Activated CD4-positive, alpha-beta memory T cell treated with anti-CD3 and anti-CD28 coated beads, Interleukin-2, amount 10 ng/mL, durations not matched to agents 7 days and 5 days (primary cell): ENCODE measurements at regions not wholly inside any gene's neighbourhood (a gene's known extent, or its start where the extent isn't known, plus 50 kb on each side); places are given as distances from the start of the nearest gene placed in this dataset.
A peak's percentile ranks its signal among the peaks of the same experiment; 100 is the strongest.

ENCODE experiments used
- CTCF ChIA-PET: fragments of 350-600 bp; sonication (Branson Sonifier 250); formaldehyde crosslinking; loops from one replicate; lab custom pipeline; 2021; ENCODE audit warnings: antibody characterized with exemption, inconsistent platforms; lab: Charles Lee
- POLR2A ChIA-PET: fragments of 350-600 bp; sonication (Branson Sonifier 250); formaldehyde crosslinking; loops from one replicate; lab custom pipeline; 2021; ENCODE audit warnings: antibody characterized with exemption; lab: Charles Lee
- DNase-seq: peaks from one replicate; pipeline ENCODE4 v3.0.0-alpha.2; 2020
- H3K27ac Mint-ChIP-seq: one replicate; pipeline ENCODE4 v1.8.0; 2021; ENCODE audit warnings: mild to moderate bottlenecking, mixed read lengths
- H3K27me3 Mint-ChIP-seq: one replicate; pipeline ENCODE4 v1.8.0; 2021; ENCODE audit warnings: mixed read lengths
- H3K36me3 Mint-ChIP-seq: one replicate; pipeline ENCODE4 v1.8.0; 2021; ENCODE audit warnings: low read depth, mixed read lengths
- H3K4me1 Mint-ChIP-seq: one replicate; pipeline ENCODE4 v1.8.0; 2021; ENCODE audit warnings: mixed read lengths
- H3K4me3 Mint-ChIP-seq: one replicate; pipeline ENCODE4 v1.8.0; 2021; ENCODE audit warnings: mild to moderate bottlenecking, mixed read lengths
- H3K9me3 Mint-ChIP-seq: one replicate; pipeline ENCODE4 v1.8.0; 2021; ENCODE audit warnings: mixed read lengths

DNA sequence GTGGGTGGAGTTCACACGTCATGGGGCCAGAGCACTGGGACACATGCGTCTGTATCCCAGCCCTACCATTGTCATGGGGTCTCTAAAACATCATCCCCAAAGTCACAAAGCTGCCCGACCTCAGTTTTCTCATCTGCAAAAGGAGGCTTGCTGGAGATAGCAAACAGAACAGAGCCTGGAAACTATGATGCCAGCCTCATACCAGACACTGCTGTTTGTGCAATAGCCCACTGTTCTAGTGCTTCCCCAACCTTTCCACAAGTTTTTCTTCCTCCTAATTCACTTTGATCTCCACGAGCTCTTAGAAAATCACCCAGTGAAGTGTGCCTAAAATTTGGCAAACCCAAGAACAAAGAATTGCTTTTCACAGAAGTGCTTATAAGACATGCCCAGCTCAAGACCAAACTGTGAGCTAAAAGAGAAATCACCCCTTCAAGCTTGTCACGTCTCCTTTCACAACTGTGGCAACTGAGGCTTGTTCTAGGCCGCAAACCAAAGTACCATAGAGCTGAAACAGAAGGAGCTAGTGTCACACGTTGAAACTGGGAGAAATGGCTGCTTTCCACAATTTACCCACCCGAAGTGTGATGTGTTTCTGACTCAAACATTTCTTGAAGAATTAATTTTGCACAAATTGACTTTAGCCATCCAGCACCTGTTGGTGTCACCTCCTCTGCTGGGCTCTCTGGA lies 162.7 kb upstream of the ID2 start:
- Mint-ChIP-seq H3K4me1 (peaks cover 81% of the 10 kb centered on the region), H3K27me3 (no peaks in the 10 kb centered on the region), H3K9me3 (peaks cover 8% of the 10 kb centered on the region), H3K27ac (peak overlapping the region; percentile 41), H3K36me3 (peaks cover 16% of the 10 kb centered on the region), H3K4me3 (no peak overlapping the region)
- POLR2A ChIA-PET = interaction anchor here (1.2 to 8.1 kb wide), 5 partner anchors 19 to 793 kb away, joined by 3 to 46 read pairs (median 6); no protein-coding TSS in a partner anchor
- CTCF ChIA-PET = interaction anchor here (1.2 to 2.7 kb wide), 2 partner anchors 25 to 166 kb away, joined by 3 to 9 read pairs; no protein-coding TSS in a partner anchor
- DNase-seq = no peak

DNA sequence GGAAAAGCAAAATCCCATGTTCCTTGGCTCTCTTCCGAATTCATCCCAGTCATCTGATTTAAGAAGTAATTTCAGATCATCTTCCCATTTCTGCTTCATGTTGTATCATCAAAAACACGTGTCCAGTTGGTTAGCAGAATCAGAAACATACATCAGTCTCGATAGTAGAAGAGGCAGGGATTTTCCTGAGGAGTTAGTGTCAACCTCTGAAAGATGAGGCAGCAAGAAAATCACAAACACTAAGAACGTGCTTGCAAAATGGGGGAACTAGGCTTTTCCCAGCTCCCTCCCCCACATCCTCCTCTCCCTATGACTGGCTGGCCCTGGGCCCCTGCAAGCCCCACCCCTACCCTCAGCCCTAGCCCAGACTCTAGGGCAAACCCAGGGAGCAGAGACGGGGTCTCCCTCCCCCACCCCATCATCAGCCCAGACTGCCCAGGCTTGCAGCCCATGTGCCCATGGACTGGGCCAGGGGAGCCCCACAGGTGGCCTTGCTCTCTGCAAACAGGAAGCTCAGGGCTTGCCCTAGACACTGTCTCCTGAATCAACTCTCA lies 161.0 kb upstream of the ID2 start:
- Mint-ChIP-seq H3K27ac (peak overlapping the region; percentile 8), H3K27me3 (no peaks in the 10 kb centered on the region), H3K9me3 (peaks cover 2% of the 10 kb centered on the region), H3K36me3 (peaks cover 9% of the 10 kb centered on the region), H3K4me3 (no peak overlapping the region), H3K4me1 (peaks cover 81% of the 10 kb centered on the region)
- DNase-seq = no peak
- CTCF ChIA-PET = interaction anchor here (1.3 to 3.0 kb wide), 4 partner anchors 23 to 161 kb away, joined by 3 to 9 read pairs (median 8); partner anchors contain the start of gene ID2
- POLR2A ChIA-PET = interaction anchor here (1.1 to 8.1 kb wide), 6 partner anchors 17 to 164 kb away, joined by 3 to 46 read pairs (median 10); partner anchors contain the start of gene ID2

GRCh38 chr2:8522687-8523086 lies 159.2 kb upstream of the ID2 start:
- Mint-ChIP-seq H3K4me1 (peaks cover 81% of the 10 kb centered on the region), H3K27me3 (no peaks in the 10 kb centered on the region), H3K27ac (peak overlapping the region; percentile 92), H3K9me3 (peaks cover 2% of the 10 kb centered on the region), H3K36me3 (peaks cover 9% of the 10 kb centered on the region), H3K4me3 (peak overlapping the region; percentile 13)
- POLR2A ChIA-PET = interaction anchor here (0.9 to 8.1 kb wide), 10 partner anchors 8 to 797 kb away, joined by 3 to 46 read pairs (median 8); partner anchors contain the start of gene ID2
- CTCF ChIA-PET = interaction anchor here (1.2 to 3.0 kb wide), 5 partner anchors 10 to 159 kb away, joined by 3 to 9 read pairs (median 8); partner anchors contain the start of gene ID2
- peak; percentile 52 for DNase-seq

GRCh38 chr2:8524388-8524787 lies 157.5 kb upstream of the ID2 start:
- Mint-ChIP-seq H3K36me3 (peaks cover 9% of the 10 kb centered on the region), H3K4me1 (peaks cover 72% of the 10 kb centered on the region), H3K9me3 (peaks cover 2% of the 10 kb centered on the region), H3K27ac (peak overlapping the region; percentile 19), H3K4me3 (no peak overlapping the region), H3K27me3 (peaks cover 3% of the 10 kb centered on the region)
- POLR2A ChIA-PET = interaction anchor here (3.7 to 8.1 kb wide), 3 partner anchors 10 to 157 kb away, joined by 22 to 46 read pairs (median 24); partner anchors contain the start of gene ID2
- DNase-seq = no peak
- CTCF ChIA-PET = no interaction called here

DNA sequence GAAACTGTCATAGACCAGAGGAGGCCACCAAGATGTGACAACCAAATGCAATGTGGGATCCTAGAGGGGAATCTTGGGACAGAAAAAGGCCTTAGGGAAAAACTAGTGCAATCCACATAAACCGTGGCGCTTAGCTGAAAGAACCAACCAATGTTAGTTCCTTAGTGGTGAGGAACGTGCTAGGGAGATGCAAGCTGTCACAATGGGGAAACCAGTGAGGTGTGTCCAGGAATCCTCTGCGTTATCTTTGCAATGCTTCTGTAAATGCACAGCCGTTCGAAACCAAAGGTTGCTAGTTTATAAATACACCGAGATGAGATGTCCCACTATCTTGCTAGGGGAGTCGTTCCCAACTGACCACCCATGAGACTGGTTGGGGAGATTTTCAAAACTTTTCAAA lies 157.0 kb upstream of the ID2 start:
- peaks cover 4% of the 10 kb centered on the region for H3K9me3 Mint-ChIP-seq
- ChIA-PET POLR2A (interaction anchor here (3.7 to 8.1 kb wide), 2 partner anchors 11 to 13 kb away, joined by 22 to 46 read pairs; no protein-coding TSS in a partner anchor), CTCF (no interaction called here)
- H3K4me3 Mint-ChIP-seq = no peak overlapping the region
- H3K36me3 Mint-ChIP-seq = peaks cover 12% of the 10 kb centered on the region
- no peak for DNase-seq
- no peak overlapping the region for H3K27ac Mint-ChIP-seq
- H3K27me3 Mint-ChIP-seq = peaks cover 3% of the 10 kb centered on the region
- H3K4me1 Mint-ChIP-seq = peaks cover 68% of the 10 kb centered on the region

DNA sequence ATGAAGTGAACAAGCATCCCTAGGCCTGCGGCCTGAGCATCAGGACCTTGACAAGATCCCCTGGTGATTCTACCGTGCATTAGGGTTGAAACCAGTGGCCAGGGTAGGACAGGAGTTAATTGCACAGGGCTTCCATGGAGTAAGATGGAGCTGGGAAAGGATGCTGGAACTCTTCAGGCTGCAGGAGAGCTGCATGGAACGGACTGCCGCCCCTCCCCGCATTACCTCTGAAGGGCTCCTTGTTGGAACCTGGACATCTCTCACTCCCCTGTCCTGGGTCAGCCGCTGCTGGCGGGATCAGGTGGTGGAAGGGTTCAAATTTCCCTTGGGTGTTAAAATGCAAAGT lies 156.6 kb upstream of the ID2 start:
- H3K4me1 Mint-ChIP-seq = peaks cover 64% of the 10 kb centered on the region
- H3K36me3 Mint-ChIP-seq = peaks cover 15% of the 10 kb centered on the region

GRCh38 chr2:8525582-8526402 lies 156.1 kb upstream of the ID2 start:
- CTCF ChIA-PET = interaction anchor here (1.2 kb wide), 1 partner anchor 14 kb away, joined by 4 read pairs; no protein-coding TSS in a partner anchor

More for the DNA sequence above, 156.6 kb upstream of the ID2 start:
- peaks cover 7% of the 10 kb centered on the region for H3K9me3 Mint-ChIP-seq
- H3K27ac Mint-ChIP-seq = no peak overlapping the region
- H3K27me3 Mint-ChIP-seq = peaks cover 3% of the 10 kb centered on the region
- no peak overlapping the region for H3K4me3 Mint-ChIP-seq
- ChIA-PET POLR2A (interaction anchor here (0.7 to 8.1 kb wide), 4 partner anchors 11 to 44 kb away, joined by 3 to 46 read pairs (median 12); no protein-coding TSS in a partner anchor), CTCF (interaction anchor here (1.2 kb wide), 1 partner anchor 15 kb away, joined by 4 read pairs; no protein-coding TSS in a partner anchor)
- no peak for DNase-seq

DNA sequence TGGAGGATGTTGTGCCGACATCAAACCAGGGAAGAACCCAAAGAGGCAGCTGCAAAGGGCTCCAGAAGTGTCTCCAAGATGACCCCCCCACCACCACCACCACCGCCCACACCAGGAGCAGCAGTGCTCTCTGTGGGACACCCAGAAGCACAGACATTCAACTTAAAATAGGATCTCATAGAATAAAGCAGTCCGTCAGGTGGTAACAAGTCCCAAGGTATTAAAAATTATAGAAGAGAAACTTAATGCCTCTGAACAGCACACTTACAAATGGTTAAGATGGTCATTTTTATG lies 155.5 kb upstream of the ID2 start:
- CTCF ChIA-PET = interaction anchor here (1.2 kb wide), 1 partner anchor 14 kb away, joined by 4 read pairs; no protein-coding TSS in a partner anchor
- H3K4me3 Mint-ChIP-seq = no peak overlapping the region
- H3K36me3 Mint-ChIP-seq = peaks cover 17% of the 10 kb centered on the region
- no peak overlapping the region for H3K27ac Mint-ChIP-seq
- POLR2A ChIA-PET = interaction anchor here (1.2 kb wide), 1 partner anchor 45 kb away, joined by 3 read pairs; no protein-coding TSS in a partner anchor
- peaks cover 3% of the 10 kb centered on the region for H3K27me3 Mint-ChIP-seq
- peaks cover 53% of the 10 kb centered on the region for H3K4me1 Mint-ChIP-seq
- no peak for DNase-seq
- peaks cover 15% of the 10 kb centered on the region for H3K9me3 Mint-ChIP-seq

More at GRCh38 chr2:8525582-8526402, 156.1 kb upstream of the ID2 start:
- Mint-ChIP-seq H3K9me3 (peaks cover 9% of the 10 kb centered on the region), H3K27me3 (peaks cover 3% of the 10 kb centered on the region), H3K4me1 (peaks cover 58% of the 10 kb centered on the region), H3K36me3 (peaks cover 12% of the 10 kb centered on the region), H3K27ac (no peak overlapping the region), H3K4me3 (no peak overlapping the region)
- POLR2A ChIA-PET = interaction anchor here (0.7 to 8.1 kb wide), 4 partner anchors 12 to 45 kb away, joined by 3 to 46 read pairs (median 12); no protein-coding TSS in a partner anchor
- DNase-seq = no peak

DNA sequence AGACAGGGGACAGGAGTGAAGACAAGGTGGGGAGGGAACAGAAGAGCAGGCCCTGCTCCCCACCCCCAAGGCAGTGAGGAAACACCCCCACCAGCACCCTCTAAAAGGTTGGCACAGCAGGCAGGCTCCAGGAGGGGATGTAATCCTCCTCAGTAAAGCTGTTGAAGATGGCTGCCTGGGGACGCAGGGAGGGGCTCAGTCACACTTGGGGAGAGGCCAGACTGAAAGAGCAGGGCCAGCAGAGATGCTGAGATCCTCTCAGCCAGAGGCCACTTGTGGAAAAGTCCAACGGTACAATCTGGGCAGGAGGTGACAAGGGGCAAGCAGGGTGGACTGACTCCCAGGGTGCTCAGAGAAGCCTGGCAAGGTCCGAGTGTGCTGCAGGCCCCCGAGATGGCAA lies 154.8 kb upstream of the ID2 start:
- POLR2A ChIA-PET = no interaction called here
- peaks cover 3% of the 10 kb centered on the region for H3K27me3 Mint-ChIP-seq
- peaks cover 23% of the 10 kb centered on the region for H3K36me3 Mint-ChIP-seq
- CTCF ChIA-PET = no interaction called here
- H3K9me3 Mint-ChIP-seq = peaks cover 21% of the 10 kb centered on the region
- H3K27ac Mint-ChIP-seq = no peak overlapping the region
- DNase-seq = no peak
- no peak overlapping the region for H3K4me3 Mint-ChIP-seq
- H3K4me1 Mint-ChIP-seq = peaks cover 46% of the 10 kb centered on the region

DNA sequence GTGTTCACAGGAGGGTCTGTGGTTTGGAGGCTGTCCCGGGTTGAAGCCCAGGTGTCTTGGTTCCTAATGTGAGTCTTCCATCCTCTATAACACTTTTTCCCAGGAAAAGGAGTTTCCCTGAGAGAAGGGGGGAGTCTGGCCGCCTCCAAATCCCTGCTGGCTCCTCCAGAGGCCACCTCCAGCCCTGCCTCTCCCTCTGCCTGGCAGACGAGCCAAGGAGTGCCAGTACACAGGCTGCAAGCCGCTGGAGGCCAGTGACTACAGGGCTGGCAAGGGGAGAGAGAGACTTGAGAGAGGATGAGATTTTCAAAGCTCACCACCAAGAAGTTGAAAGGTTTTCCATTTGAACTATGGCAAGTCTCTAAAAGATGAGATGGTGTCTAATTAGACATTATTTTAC lies 154.2 kb upstream of the ID2 start:
- peaks cover 20% of the 10 kb centered on the region for H3K9me3 Mint-ChIP-seq
- DNase-seq = no peak
- peaks cover 22% of the 10 kb centered on the region for H3K36me3 Mint-ChIP-seq
- H3K27me3 Mint-ChIP-seq = peaks cover 3% of the 10 kb centered on the region
- POLR2A ChIA-PET = no interaction called here
- CTCF ChIA-PET = no interaction called here
- H3K4me3 Mint-ChIP-seq = no peak overlapping the region
- H3K27ac Mint-ChIP-seq = no peak overlapping the region
- H3K4me1 Mint-ChIP-seq = peaks cover 39% of the 10 kb centered on the region

DNA sequence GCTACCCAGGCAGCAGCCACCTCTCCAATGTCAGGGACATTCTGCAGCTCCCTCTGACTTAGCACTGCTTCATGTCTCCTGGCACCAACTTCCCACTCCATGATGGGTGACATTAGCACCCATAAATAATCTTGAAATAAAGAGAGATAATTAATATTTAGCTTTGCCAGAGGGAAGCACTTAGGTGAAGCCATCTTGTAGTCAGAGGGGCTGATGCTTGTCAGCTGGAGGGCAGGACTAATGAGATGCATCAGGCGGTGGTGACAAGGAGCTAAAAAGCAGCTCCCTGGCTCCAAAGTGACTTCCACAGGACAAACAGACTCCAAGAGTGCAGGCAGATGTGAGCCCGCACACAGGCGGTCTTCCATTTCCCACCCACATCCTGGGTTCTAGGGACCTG lies 153.0 kb upstream of the ID2 start:
- Mint-ChIP-seq H3K9me3 (peaks cover 22% of the 10 kb centered on the region), H3K27me3 (peaks cover 3% of the 10 kb centered on the region), H3K36me3 (peaks cover 20% of the 10 kb centered on the region), H3K4me1 (peaks cover 28% of the 10 kb centered on the region), H3K27ac (no peak overlapping the region), H3K4me3 (no peak overlapping the region)
- DNase-seq = no peak
- POLR2A ChIA-PET = interaction anchor here (0.6 to 1.2 kb wide), 2 partner anchors 13 to 15 kb away, joined by 3 read pairs; no protein-coding TSS in a partner anchor
- CTCF ChIA-PET = interaction anchor here (1.0 kb wide), 1 partner anchor 13 kb away, joined by 3 read pairs; no protein-coding TSS in a partner anchor

DNA sequence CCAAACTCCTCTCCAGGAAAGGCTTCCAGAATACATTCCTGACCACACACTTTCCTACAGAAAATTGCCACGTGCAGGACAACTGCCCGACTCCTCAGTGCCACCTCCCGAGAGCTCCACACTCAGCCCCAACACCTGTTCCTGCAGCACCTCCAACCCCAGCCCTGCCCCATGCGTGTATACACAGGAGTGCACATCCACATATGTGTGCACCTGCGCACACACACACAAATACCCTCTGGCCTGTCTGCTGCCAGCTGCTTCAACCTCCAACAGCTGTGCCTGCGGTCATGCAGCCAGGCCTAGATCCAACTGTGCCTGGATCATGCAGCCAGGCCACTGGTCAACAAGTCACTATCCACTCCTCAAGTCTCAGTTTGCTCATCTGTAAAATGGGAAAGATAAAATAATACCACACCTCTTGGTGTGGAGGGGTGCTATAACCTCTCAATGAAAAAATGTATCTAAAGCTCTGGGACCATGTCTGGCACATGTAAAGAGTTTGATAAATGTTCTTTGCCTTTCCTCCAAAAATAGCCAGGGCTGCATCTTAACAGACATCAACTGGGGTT lies 152.1 kb upstream of the ID2 start:
- POLR2A ChIA-PET = interaction anchor here (1.2 kb wide), 1 partner anchor 16 kb away, joined by 3 read pairs; no protein-coding TSS in a partner anchor
- Mint-ChIP-seq H3K36me3 (peaks cover 20% of the 10 kb centered on the region), H3K4me1 (peaks cover 19% of the 10 kb centered on the region), H3K9me3 (peaks cover 22% of the 10 kb centered on the region), H3K4me3 (no peak overlapping the region), H3K27ac (no peak overlapping the region), H3K27me3 (peaks cover 3% of the 10 kb centered on the region)
- no peak for DNase-seq
- CTCF ChIA-PET = no interaction called here
